Dermis microvascular lymphatic vessel endothelial cell (primary cell): ENCODE measurements at regions not wholly inside any gene's neighbourhood (a gene's known extent, or its start where the extent isn't known, plus 50 kb on each side); places are given as distances from the start of the nearest gene placed in this dataset.

Experiments used
- DNase-seq, 2 donors: peaks; one replicate each; pipeline versions ENCODE4 v3.0.0 to v3.0.0-alpha.2; 2010; ENCODE audit warnings: low read depth in 2 of 2

- DNase-seq, result no peak
Observed at GRCh38 chr6:132868057-132868456, 53.7 kb downstream of the RPS12 start.

- no peak for DNase-seq
Observed at GRCh38 chr6:132872923-132873322, 58.6 kb downstream of the RPS12 start.

- no peak for DNase-seq
Observed at GRCh38 chr6:132877003-132877402, 62.6 kb downstream of the RPS12 start.

- DNase-seq, result peak; percentile 1 to 14
Observed at GRCh38 chr6:132887204-132887603, 72.8 kb downstream of the RPS12 start.

GRCh38 chr6:132888701-132889100, 74.3 kb downstream of the RPS12 start:
- no peak for DNase-seq

- no peak for DNase-seq
Observed at GRCh38 chr6:132892929-132893771, 78.8 kb downstream of the RPS12 start.

- DNase-seq, result no peak
Observed at GRCh38 chr6:132893772-132894490, 79.6 kb downstream of the RPS12 start.

GRCh38 chr6:132898376-132898775, 84.0 kb downstream of the RPS12 start:
- DNase-seq, result no peak

GRCh38 chr6:132900849-132901248, 86.5 kb downstream of the RPS12 start:
- no peak for DNase-seq

- DNase-seq, result no peak
Observed at GRCh38 chr6:132902901-132903300, 88.5 kb downstream of the RPS12 start.

- no peak for DNase-seq
Observed at GRCh38 chr6:132907231-132907630, 92.9 kb downstream of the RPS12 start.

GRCh38 chr6:132907914-132908313, 93.5 kb downstream of the RPS12 start:
- DNase-seq, result peak in 1 of 2 donors; percentile 16

GRCh38 chr6:132909742-132910141, 95.4 kb downstream of the RPS12 start:
- no peak for DNase-seq

GRCh38 chr6:132910759-132911158, 96.4 kb downstream of the RPS12 start:
- DNase-seq, result no peak

- peak; percentile 42 to 80 for DNase-seq
Observed at GRCh38 chr6:132919045-132919860, 104.9 kb downstream of the RPS12 start.

- DNase-seq, result no peak
Observed at GRCh38 chr6:132927713-132928112, 113.3 kb downstream of the RPS12 start.

- DNase-seq, result no peak
Observed at GRCh38 chr6:132929141-132929540, 114.8 kb downstream of the RPS12 start.

GRCh38 chr6:132931313-132931712, 116.9 kb downstream of the RPS12 start:
- no peak for DNase-seq

GRCh38 chr6:132931936-132932514, 117.7 kb downstream of the RPS12 start:
- DNase-seq, result peak in 1 of 2 donors; percentile 10

- DNase-seq, result no peak
Observed at GRCh38 chr6:132932588-132932987, 118.2 kb downstream of the RPS12 start.

- DNase-seq, result no peak
Observed at GRCh38 chr6:132933090-132933489, 118.7 kb downstream of the RPS12 start.

GRCh38 chr6:132934496-132934895, 120.1 kb downstream of the RPS12 start:
- DNase-seq, result no peak
